ENCODE measurements at regions not wholly inside any gene's neighbourhood (a gene's known extent, or its start where the extent isn't known, plus 50 kb on each side); places are given as distances from the start of the nearest gene placed in this dataset.
"Not testable (repeated sequence)": the region's sequence is repeated elsewhere in the genome, so short reads cannot be mapped to it uniquely, and the experiment has no call there.

- not testable (repeated sequence) for DNase-seq (ENCODE audit: low spot score)
These were observed 119.0 kb upstream of the CARMIL1 start for GRCh38 chr6:25160134-25160533.

- DNase-seq (ENCODE audit: low spot score), result no peak
These were observed 114.0 kb upstream of the CARMIL1 start for GRCh38 chr6:25165177-25165576.

GRCh38 chr6:25165800-25166199, 113.4 kb upstream of the CARMIL1 start:
- no peak for DNase-seq (ENCODE audit: low spot score)

GRCh38 chr6:25166955-25167748, 112.0 kb upstream of the CARMIL1 start:
- DNase-seq (ENCODE audit: low spot score), result no peak

GRCh38 chr6:25167961-25168360, 111.2 kb upstream of the CARMIL1 start:
- no peak for DNase-seq (ENCODE audit: low spot score)

DNA sequence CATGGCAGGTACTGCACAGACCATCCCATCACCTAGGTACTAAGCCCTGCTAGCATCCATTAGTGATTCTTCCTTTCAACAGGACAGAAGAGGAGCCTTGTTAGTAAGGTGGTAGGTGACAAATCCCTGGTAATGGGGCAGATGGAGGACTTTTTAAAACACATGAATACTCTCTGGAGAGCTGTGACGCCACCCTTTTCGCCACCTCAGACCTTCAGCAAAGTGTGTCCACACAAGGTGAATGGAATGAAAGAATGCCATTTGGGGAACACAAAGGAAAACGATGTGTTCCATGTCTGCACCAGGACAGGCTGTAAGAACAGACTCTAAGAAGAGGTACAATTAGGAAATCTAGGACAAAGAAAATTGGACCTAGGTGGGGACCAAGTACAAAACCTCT, 110.5 kb upstream of the CARMIL1 start:
- DNase-seq (ENCODE audit: low spot score), result no peak

- DNase-seq (ENCODE audit: low spot score), result no peak
These were observed 109.6 kb upstream of the CARMIL1 start for GRCh38 chr6:25169553-25169952.

DNA sequence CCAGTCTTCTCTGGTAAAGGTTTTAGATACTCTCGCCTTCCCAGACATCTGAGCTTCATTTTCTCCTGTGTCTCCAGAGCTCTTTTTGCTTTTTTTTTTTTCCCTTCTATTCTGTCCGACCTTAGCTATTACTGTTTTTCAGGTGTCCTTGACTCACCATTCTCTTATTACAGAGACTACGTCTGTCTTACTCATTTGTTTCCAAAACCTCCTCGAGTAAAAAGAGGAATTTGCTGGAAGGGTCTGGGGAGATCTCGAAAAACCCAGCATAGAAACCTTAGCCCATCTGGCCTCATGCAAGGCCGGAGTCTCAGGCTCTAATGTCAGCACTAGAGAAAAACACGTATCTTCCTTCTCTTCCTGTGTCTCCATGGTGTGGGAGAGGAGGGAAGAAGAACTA, 109.2 kb upstream of the CARMIL1 start:
- no peak for DNase-seq (ENCODE audit: low spot score)

DNA sequence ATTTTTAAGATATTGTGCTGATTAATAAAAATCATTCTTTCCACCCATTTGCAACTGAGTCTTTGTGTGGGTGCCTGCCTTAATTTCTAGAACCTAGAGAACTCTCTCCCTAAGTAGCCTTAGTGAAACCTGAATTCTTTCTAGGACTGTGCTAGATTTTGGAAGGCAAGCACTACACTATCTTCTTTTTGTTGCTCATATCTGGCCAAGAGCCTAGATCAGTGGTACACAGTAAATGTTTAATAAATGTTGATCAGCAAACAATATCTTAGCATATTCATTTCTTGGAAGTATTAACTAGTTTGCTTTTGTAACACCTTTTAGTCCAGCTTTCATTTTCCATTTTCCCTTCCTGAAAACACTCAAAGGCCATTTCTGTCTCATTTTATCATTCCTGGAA, 108.5 kb upstream of the CARMIL1 start:
- DNase-seq (ENCODE audit: low spot score), result no peak

GRCh38 chr6:25171301-25171700, 107.9 kb upstream of the CARMIL1 start:
- DNase-seq (ENCODE audit: low spot score), result no peak

DNA sequence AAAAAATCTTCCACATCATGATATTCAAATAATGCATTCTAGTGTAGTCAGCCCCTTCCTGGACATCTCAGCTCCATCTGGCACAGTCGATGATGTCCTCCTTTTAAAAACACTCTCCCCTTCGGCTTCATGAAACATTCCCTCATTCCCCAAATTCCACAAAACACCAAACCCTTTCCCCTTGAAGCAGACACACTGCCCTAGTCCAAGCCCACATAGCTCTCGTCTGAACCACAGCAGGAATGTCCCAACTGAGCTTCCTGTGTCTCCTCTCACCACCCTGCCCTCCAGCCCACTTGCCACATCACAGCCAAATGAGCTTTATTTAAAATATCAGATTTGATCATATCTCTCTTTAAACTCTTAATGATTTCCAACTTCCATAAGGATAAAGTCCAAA, 106.4 kb upstream of the CARMIL1 start:
- no peak for DNase-seq (ENCODE audit: low spot score)

- DNase-seq (ENCODE audit: low spot score), result no peak
These were observed 105.9 kb upstream of the CARMIL1 start for GRCh38 chr6:25173246-25173645.

DNA sequence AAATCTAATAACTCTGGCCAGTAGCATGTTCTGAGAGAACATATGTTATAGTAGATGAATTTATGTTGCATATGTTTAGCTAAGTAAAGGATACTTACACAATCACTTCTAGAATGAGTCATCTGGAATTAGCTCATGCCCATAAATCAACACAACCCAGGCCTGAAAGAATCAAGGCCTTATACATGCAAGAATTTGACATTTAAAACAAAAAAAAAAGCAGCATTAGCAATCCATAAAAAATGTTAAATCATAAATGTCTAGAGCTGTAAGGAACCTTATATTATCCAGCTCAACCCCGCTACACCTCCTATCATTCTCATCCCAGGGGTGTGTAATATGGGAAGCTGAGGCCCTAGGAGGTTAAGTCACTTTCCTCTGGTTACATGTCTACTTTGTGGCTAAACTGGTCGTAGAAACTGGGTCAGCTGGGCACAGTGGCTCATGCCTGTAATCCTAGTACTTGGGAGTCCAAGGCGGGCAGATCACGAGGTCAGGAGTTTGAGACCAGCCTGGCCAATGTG, 105.2 kb upstream of the CARMIL1 start:
- DNase-seq (ENCODE audit: low spot score), result no peak

DNA sequence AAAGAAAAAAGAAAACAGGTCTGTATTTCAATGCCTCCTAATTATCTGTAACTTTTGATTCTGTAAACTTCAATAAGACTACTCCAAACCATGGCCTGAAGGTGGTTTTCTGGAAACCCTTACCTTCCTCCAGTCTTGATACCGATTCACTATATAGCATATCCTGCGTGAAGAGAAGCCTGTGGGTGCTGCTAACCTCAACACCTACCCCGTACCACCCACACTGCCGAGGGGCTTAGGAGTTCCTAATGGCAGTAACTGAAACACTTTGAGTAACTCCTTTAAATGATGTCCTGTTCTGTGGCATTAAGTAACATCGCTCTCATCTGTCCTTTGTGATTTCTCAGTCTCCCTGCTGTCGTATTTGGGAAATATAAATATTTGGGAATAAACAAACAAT, 104.5 kb upstream of the CARMIL1 start:
- no peak for DNase-seq (ENCODE audit: low spot score)

DNA sequence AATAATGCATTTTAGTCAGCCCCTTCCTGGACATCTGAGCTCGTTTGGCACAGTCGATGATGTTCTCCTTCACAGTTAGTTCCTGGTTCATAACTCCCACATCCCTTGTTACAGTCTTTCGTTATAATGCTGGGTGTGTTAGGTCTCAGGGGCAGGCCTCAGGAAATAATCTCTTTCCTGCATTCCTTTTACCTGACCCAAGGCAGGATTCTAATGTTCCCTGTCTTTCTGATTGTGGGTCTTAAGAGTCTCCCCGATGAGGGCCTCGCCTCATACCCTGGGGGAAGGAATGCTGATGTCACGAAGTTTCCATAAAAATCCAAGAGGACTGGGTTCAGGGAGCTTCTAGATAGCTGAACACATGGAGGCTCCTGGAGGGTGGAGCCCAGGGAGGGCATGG, 104.0 kb upstream of the CARMIL1 start:
- DNase-seq (ENCODE audit: low spot score), result no peak

GRCh38 chr6:25175681-25176080, 103.5 kb upstream of the CARMIL1 start:
- no peak for DNase-seq (ENCODE audit: low spot score)

DNA sequence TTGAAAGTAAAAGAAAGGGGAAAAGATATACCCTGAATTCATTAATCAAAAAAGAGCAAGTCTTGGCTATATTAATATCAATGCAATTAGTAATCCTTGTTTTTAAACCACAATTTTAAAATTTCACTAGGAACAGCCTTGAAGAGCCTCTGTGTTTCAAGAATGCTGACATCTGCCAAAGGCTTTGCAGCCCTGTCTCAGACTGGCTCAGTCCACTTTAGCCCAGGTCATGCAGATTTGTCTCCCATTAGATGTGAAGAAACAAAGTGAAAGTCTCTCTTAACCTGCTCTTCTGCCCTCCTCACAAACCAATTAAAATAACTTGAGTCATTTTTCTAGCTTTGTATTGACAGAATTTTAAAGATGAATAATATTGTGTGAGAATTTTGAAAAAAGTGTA, 102.7 kb upstream of the CARMIL1 start:
- DNase-seq (ENCODE audit: low spot score), result no peak

DNA sequence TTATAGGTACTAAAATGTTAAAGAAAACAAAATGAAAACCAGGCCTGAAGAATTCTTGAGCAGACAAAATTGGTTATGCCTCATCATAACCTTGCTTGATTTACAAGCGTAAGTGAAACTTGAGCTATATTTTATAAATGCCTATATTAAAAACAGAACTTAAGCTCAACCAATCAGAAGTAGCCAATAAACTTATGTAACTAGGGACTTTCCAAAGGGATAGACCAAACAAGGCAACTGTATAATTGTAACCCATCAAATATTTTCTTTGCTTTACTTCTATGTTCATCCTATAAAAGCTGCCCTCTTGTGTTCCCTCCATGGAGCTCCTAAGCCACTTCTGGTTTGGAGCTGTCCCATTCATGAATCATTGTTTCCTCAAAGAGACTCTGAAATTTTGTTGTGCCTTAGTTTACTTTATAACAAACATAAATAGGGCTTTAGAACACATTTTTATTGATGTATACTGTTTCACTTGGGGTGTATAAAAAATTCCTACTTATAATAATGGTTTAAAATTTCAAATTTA, 101.6 kb upstream of the CARMIL1 start:
- no peak for DNase-seq (ENCODE audit: low spot score)

- no peak for DNase-seq (ENCODE audit: low spot score)
These were observed 100.7 kb upstream of the CARMIL1 start for GRCh38 chr6:25178336-25179035.

GRCh38 chr6:25179051-25179778, 100.0 kb upstream of the CARMIL1 start:
- DNase-seq (ENCODE audit: low spot score), result no peak

DNA sequence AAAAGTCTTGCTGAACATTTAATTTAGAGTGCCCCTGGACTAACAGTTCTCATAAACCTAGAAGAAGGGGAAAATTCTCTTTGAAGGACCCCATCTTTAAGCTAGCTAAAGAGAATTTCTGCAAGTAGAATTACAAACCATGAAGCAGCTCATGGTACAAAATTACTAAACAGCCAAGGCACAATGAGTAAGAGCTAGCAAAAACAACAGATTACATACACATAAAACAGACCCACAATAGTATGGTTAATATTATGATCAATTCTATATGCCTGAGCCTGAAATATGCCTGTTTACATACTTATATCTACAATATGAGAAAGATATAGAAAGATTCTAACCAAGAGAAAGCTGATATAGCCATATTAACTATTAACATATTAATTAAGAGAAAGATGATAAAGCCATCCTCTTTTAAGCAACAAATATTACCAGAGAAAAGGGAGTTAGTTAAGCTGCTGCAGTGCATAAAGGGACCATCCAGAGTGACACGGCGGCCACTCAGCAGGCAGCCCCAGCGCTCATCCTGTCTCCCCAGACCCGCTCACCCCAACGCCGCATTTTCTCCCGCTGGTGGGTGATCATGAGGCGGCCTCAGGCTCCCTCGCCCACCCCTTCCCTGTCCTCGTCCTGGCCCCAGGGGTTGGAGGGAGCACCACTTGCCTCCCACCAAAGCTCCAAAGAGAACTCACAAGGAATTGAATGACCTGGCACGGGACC, 98.4 kb upstream of the CARMIL1 start:
- DNase-seq (ENCODE audit: low spot score), result no peak

DNA sequence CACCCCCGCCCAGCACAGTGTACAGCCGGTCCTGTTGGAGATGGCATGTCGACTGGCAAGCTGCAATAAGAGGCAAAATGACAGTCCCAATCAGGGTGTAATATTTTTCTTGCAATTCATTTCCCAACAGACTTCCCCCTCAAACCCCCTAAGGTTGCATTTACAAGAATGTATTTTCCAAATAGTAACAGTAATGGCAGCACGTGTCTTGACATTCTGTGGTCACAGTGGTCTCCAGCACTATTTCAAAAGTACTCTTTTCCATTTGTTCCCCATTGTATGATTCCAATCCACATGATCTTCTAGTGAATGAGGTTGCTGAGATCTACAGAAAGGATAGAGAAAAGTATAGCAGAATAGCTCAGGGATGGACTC, 97.8 kb upstream of the CARMIL1 start:
- DNase-seq (ENCODE audit: low spot score), result no peak
